Hypothalamus (tissue), 51 donors: ENCODE measurements at regions not wholly inside any gene's neighbourhood (a gene's known extent, or its start where the extent isn't known, plus 50 kb on each side); places are given as distances from the start of the nearest gene placed in this dataset.

Experiments
- DNase-seq, 51 donors: peaks; one replicate each; lab custom pipeline; 2025; lab: John Stamatoyannopoulos, UW

- DNase-seq = no peak
Observed at GRCh38 chr12:112559784-112560183, 141.0 kb downstream of the PTPN11 start.

DNA sequence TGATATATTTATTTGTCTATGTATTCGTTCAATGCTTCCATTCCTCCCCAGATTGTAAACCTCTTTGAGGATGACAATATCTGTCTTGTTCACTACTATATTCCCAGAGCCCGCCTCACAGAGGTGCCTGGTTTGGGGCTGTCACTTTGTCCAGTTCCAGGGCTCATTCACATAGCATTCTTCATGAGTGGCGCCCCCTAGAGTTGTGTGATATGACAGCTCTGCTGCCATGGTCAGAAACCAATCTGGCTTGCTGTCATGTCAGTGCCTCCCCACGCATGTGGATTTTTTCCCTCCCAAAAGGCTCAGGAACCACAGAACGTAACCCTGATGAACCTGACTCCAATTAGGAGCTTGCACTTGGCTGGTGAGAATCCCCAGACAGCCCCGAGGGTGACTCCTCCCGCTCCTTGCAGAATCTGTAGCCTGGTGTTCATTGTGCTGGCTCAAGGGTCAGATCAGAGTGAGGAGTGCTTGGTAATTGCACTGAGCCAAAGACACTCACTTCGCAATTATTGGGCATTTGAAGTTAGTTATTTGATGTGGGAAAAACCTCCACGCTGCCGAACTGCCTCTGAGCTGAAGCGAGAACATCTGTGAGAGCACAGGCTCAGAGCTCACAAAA, 145.5 kb downstream of the PTPN11 start:
- DNase-seq = no peak

DNA sequence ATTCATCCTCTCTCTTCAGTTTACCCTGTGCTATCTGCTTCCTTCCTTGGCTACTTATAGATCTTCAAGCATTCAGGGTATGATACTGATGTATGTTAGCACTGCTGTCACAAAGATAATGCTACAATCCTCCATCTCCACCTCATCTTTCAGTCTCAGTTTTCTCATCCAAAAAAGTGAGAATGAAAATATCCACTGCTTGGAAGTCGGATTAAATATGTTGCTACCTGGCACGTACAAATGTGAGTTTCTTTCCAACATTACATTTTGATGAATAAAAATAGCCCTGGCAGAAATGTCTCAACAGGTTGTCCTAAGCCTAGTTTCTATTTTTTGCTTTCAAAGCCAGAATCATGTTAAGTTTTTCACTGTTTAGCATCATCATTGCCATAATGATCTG, 149.9 kb downstream of the PTPN11 start:
- no peak for DNase-seq

GRCh38 chr12:112570096-112570495, 151.3 kb downstream of the PTPN11 start:
- no peak for DNase-seq

- no peak for DNase-seq
Observed at GRCh38 chr12:112573141-112573540, 154.4 kb downstream of the PTPN11 start.

DNA sequence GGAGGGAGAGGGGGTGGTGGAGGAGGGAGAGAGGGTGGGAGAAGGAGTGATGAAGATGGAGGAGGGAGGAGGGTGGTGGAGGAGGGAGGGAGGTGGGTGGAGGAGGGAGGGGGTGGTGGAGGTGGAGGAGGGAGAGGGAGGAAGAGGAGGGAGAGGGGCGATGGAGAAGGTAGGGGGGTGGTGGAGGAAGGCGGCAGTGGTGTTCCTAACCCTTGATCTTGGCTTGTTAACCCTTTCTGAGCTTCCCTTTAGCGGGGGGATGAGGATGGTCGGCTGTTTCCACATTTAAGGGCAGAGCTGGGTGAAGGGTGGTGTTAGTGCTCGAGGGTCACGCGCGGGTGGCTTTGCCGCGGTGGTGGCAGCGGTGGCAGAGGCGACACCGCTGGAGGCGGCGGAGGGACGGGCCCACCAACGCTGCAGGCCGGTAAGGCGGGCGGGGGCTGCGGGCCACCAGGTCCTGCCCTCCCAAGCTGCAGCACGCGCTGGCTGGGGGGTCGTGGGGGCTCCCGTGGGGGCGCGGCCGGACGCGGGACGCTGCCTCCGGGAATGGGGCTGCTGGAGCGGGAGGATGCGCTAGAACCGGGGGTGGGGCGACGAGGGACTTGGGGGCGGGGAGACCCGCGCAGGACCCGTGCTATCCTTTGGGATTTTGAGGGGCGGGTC, 156.3 kb downstream of the PTPN11 start:
- peak in 4 of 51 donors; percentile 3 to 31 (median 18) for DNase-seq

GRCh38 chr12:112575559-112576067, 156.9 kb downstream of the PTPN11 start:
- peak in 1 of 51 donors; percentile 23 for DNase-seq

GRCh38 chr12:112577473-112578329, 159.0 kb downstream of the PTPN11 start:
- DNase-seq = no peak

DNA sequence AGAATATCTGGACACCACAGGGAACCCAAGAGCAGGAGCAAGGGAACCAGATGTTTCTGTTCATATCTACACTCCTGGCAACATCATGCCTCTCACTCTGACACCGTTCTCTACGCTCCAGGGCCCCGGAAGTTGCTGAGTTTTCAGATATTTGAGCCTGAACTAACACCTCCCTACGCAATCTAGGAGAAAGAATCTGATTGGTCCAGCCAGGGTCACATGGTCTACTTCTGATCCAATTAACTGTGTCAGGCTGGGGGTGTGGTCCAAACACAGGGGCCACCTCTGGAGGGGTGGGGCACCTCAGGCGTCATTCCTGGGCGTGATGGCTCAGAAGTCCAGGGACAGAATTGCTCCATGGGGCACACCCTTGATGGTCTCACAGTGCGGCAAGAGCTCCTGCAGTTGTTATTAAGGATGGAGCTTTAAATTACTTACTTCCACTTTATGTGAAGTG, 165.5 kb downstream of the PTPN11 start:
- DNase-seq = peak in 2 of 51 donors; percentile 1 to 4

GRCh38 chr12:112586148-112586783, 167.5 kb downstream of the PTPN11 start:
- DNase-seq = no peak

DNA sequence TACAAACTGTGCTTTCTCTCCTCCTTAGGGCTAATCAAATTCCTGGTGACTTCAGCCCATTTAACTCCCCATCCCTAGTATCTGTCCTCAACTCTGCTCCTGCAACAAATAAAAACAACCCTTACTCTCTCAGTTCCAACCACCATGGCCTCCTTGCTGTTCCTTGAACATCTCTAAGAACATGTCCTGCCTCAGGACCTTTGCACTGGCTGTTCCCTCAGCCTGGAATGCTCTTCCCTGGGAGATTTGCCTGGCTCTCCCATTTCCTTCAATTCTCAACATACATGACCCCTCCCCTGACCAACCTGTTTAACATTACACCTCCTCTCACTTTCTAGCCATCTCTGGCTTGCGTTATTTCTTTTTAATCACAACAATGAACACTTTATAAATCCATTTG, 170.5 kb downstream of the PTPN11 start:
- DNase-seq = no peak

DNA sequence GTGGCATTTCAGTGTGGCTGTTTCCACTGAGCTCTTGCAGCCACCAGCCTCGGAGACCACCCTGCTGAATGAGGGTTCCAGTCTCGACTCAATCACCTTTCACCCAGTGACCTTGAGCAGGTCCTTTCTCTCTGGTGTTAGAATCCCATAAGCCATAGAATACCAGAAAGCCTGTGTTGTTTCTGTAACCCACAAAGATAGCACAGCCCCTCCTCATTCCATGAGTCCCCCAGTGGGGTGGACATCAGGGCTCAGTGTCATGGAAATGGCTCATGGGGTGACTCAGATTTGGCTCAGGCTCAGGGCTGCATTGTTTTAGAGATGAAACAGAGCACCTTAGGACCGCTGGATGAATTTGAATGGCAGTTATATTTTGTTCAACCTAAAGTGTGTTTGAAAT, 171.5 kb downstream of the PTPN11 start:
- no peak for DNase-seq

- DNase-seq = no peak
Observed at GRCh38 chr12:112591488-112591887, 172.7 kb downstream of the PTPN11 start.

DNA sequence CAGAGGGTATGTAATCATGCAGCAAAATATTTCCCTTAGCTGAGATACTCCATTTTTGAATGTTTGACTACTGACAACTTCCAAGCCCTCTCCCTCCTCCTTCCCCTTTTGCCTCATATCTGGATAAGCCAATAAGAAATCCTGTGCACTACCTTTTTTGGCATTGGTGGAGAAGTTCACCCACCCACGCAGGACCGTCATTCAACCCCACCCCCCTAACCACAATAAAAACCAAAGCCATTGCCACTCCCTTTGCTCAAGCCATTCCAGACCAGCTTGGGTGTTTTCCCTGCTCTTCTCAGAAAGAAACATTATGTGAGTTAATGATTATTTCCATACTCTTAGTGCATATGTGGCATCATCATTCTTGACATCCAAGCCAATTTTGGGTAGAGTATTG, 176.7 kb downstream of the PTPN11 start:
- no peak for DNase-seq

DNA sequence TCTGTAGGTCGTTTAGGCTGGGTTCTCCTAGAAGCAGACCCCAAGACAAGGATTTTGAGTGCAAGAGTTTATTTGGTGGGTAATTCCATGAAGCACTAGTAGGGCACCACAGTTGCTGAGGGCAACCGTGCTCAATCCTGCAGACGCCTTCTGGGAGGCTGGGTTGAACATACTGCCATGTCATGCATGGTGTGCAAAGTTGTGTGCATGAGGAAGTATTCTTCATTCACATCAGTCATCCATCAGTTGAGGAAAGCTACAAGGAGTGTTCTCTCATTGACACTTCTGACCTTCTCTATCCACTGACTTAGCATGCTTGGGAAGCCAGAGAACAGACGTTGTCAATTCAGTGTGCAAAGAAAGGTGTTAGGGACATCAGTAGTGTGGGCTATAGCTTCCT, 179.2 kb downstream of the PTPN11 start:
- no peak for DNase-seq

DNA sequence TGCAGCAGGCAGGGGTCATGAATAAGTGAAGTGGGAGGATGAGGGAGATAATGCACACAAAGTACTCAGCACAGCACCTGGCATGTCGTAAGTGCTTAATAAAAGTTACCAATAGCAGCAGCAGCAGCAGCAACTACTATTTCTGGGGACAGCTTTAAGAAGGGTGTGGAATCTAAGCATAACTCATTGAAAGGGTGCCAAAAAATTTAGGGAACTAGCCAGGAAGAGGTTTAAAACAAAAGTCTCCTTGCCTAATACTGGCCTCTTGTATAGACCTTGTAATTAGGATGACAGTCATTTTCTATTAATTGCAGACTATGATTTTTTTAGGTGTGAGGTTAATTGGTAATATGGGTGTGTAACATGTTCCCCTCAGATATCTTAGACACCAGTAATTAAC, 179.9 kb downstream of the PTPN11 start:
- no peak for DNase-seq

DNA sequence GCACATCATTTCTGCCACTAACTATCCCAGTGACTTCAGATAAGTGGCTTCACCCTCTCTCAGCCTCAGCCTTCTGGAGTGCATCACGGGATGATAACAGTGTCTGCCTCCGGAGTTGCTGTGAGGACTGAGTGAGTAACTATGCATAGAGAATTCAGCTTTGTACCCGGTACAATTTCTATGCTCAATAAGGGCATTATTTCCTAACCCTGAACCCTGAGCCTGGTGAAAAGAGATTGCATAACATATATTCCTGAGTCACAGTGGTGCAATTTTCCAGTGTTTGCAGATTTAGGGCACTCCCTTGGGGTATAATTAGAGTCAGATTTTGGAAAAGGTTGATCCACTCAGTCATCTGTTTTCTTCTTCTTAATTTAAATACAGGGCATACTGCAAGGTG, 181.1 kb downstream of the PTPN11 start:
- DNase-seq = no peak

GRCh38 chr12:112602150-112602549, 183.4 kb downstream of the PTPN11 start:
- DNase-seq = no peak

DNA sequence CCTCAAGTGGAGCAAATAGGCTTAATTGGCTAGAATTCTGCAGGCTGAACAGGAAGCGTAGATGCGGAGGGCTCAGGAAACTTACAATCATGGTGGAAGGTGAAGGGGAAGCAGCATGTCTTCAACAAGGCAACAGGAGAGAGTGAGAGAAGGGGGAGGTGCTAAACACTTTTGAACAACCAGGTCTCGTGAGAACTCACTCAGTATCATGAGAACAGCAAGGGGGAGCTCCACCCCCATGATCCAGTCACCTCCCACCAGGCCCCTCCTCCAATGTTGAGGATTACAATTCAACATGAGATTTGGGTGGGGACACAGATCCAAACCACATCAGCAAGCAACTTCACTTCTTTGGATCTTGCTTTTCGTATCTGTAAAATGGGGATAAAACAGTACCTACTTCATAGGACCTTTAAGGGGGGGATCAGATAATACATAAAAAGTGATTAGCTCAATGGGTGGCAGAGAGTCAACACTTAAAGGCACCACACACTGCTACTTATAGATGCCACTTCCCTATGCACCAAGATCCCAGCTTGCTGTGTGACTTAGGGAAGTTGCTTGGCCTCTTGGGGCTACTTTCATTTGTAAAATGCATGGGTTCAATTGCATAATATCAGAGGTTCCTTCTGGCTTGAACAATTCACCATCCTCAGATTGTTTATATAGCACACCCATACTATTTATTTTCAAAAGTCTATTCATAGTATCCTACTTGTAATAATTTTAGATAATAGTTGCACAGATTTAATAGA, 184.8 kb upstream of the RPH3A start:
- DNase-seq = no peak

GRCh38 chr12:112607427-112607826, 184.1 kb upstream of the RPH3A start:
- DNase-seq = no peak
